Hepatocyte (in vitro differentiated cells): ENCODE measurements at regions not wholly inside any gene's neighbourhood (a gene's known extent, or its start where the extent isn't known, plus 50 kb on each side); places are given as distances from the start of the nearest gene placed in this dataset.

Experiments used
- CTCF ChIP-seq: fragments of 200-600 bp; sonication (generic); IDR thresholded peaks from 2 replicates; pipeline ENCODE4 v1.5.1; 2016; ENCODE audit warnings: antibody characterized with exemption, mild to moderate bottlenecking; ENCODE audit not compliant: poor library complexity
- EZH2phosphoT487 ChIP-seq: fragments of 200-600 bp; sonication (generic); IDR thresholded peaks from one replicate; pipeline ENCODE4 v1.6.1; 2018; ENCODE audit warnings: antibody characterized with exemption, mild to moderate bottlenecking, low read depth, moderate library complexity; ENCODE audit not compliant: unreplicated experiment, severe bottlenecking

GRCh38 chr12:46982629-46983392 lies 96.6 kb upstream of the PCED1B start:
- TF ChIP-seq CTCF (no peak), EZH2phosphoT487 (no peak)
